NT2/D1 (cell line): ENCODE measurements at regions not wholly inside any gene's neighbourhood (a gene's known extent, or its start where the extent isn't known, plus 50 kb on each side); places are given as distances from the start of the nearest gene placed in this dataset.
"Not testable (repeated sequence)": the region's sequence is repeated elsewhere in the genome, so short reads cannot be mapped to it uniquely, and the experiment has no call there.

Experiments
- DNase-seq: peaks from one replicate; pipeline ENCODE4 v3.0.0-alpha.2; 2011; ENCODE audit warnings: low read depth, low spot score
- H3K27me3 ChIP-seq: 2 replicates; pipeline ENCODE4 v1.6.0; 2011; ENCODE audit warnings: mild to moderate bottlenecking; ENCODE audit not compliant: insufficient read length, insufficient read depth
- H3K36me3 ChIP-seq: 2 replicates; pipeline ENCODE4 v1.6.1; 2011; ENCODE audit warnings: mild to moderate bottlenecking, low read length, mixed read lengths; ENCODE audit not compliant: insufficient read depth, insufficient read length
- H3K4me1 ChIP-seq: 2 replicates; pipeline ENCODE4 v1.5.1; 2011; ENCODE audit not compliant: insufficient read depth, insufficient read length
- H3K4me3 ChIP-seq: 2 replicates; pipeline ENCODE4 v1.5.1; 2011; ENCODE audit warnings: low read depth; ENCODE audit not compliant: insufficient read length
- H3K9ac ChIP-seq: 2 replicates; pipeline ENCODE4 v1.6.0; 2011; ENCODE audit warnings: low read depth; ENCODE audit not compliant: insufficient read length
- H3K9me3 ChIP-seq: 2 replicates; pipeline ENCODE4 v1.5.1; 2011; ENCODE audit warnings: mild to moderate bottlenecking, low read length; ENCODE audit not compliant: insufficient read depth
- SUZ12 ChIP-seq: IDR thresholded peaks from 2 replicates; pipeline ENCODE4 v1.6.1; 2011; ENCODE audit not compliant: insufficient read length, insufficient read depth; ENCODE audit errors: extremely low read depth
- YY1 ChIP-seq: IDR thresholded peaks from 2 replicates; pipeline ENCODE4 v1.6.1; 2011; ENCODE audit not compliant: insufficient read length, insufficient read depth
- ZNF274 ChIP-seq: IDR thresholded peaks from 2 replicates; pipeline ENCODE4 v1.6.1; 2011; ENCODE audit warnings: mild to moderate bottlenecking, low read depth, low read length

DNA sequence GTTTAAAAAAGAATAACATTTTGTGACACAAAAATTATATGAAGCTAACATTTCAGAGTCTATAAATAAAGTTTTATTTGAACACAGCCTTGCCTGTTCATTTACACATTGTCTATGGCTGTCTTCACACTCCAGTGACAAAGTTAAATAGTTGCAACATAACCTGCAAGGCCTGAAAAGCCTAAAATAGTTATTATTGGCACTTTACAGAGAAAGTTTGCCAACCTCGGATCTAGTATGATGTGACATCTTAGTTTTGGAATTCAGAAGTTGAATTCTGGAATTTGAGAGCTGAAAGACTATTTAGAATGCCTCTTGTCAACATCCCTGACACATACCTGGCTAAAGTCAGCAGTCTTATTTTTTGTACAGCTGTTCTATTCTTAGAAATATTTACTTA lies 68.3 kb downstream of the DYRK2 start:
- H3K4me3 ChIP-seq = no peak overlapping the region
- no peak for DNase-seq
- H3K9ac ChIP-seq = no peak overlapping the region
- no peaks in the 10 kb centered on the region for H3K9me3 ChIP-seq
- TF ChIP-seq SUZ12 = no peak
- TF ChIP-seq YY1 = no peak
- H3K4me1 ChIP-seq = no peaks in the 10 kb centered on the region
- no peaks in the 10 kb centered on the region for H3K27me3 ChIP-seq
- H3K36me3 ChIP-seq = no peaks in the 10 kb centered on the region

DNA sequence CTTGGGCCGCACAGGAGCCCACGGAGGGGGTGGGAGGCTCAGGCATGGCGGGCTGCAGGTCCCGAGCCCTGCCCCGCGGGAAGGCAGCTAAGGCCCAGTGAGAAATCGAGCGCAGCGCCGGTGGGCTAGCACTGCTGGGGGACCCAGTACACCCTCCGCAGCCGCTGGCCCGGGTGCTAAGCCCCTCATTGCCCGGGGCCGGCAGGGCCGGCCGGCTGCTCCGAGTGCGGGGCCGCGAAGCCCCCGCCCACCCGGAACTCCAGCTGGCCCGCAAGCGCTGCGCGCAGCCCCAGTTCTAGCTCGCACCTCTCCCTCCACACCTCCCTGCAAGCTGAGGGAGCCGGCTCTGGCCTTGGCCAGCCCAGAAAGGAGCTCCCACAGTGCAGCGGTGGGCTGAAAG lies 70.8 kb downstream of the DYRK2 start:
- not testable (repeated sequence) for H3K4me1 ChIP-seq, H3K4me3 ChIP-seq, H3K9me3 ChIP-seq, DNase-seq, H3K9ac ChIP-seq, H3K36me3 ChIP-seq, H3K27me3 ChIP-seq

DNA sequence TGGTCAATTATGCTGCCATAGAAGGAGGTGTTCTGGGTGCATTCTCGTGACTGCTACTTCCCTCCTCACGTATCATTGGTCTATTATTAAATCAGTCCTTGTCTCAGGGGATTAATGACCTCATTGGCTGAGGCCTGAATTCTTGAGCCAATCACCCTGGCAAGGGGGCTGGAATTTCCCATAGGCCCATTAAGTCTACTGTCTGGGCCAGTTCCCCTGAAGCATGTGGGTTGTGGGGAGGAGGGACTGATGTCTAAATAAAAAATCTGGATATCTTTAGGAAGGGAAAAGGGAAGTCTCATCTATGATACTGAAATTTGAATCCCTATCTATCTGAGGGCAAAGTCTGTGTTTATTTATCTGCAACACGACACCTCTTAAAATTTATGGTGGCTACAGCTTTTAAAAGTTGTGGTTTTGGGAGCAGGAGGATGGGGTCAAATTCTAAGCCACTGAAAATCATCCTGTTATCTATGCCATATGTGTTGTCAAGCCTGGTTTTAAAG lies 71.9 kb downstream of the DYRK2 start:
- Histone ChIP-seq H3K27me3 (no peaks in the 10 kb centered on the region), H3K4me3 (no peak overlapping the region), H3K36me3 (no peaks in the 10 kb centered on the region), H3K4me1 (no peaks in the 10 kb centered on the region), H3K9me3 (peaks cover 9% of the 10 kb centered on the region), H3K9ac (no peak overlapping the region)
- no peak for TF ChIP-seq YY1
- no peak for TF ChIP-seq SUZ12
- TF ChIP-seq ZNF274 = no peak
- no peak for DNase-seq

DNA sequence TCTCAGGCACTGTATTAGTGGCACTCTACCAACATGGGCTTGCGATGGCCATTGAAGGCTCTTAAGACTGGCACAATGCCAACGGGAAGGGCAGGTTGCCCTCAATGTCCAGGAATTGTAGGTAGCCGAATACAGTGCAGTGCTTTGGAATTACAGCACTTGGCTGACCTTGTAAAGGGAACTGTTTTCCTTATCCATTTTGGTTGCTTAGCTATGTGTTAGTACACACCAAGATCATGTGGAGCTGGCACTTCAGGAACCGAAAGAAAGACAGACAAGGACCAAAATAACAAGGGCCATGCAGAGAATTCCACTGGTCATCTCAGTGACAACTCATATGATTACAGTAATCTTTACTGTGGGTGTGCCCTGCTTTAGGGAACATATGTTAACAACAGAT lies 72.7 kb downstream of the DYRK2 start:
- H3K36me3 ChIP-seq = no peaks in the 10 kb centered on the region
- H3K9ac ChIP-seq = no peak overlapping the region
- no peak overlapping the region for H3K4me3 ChIP-seq
- peaks cover 9% of the 10 kb centered on the region for H3K9me3 ChIP-seq
- H3K27me3 ChIP-seq = no peaks in the 10 kb centered on the region
- no peaks in the 10 kb centered on the region for H3K4me1 ChIP-seq
- no peak for DNase-seq
- no peak for TF ChIP-seq YY1
- no peak for TF ChIP-seq SUZ12
- no peak for TF ChIP-seq ZNF274

DNA sequence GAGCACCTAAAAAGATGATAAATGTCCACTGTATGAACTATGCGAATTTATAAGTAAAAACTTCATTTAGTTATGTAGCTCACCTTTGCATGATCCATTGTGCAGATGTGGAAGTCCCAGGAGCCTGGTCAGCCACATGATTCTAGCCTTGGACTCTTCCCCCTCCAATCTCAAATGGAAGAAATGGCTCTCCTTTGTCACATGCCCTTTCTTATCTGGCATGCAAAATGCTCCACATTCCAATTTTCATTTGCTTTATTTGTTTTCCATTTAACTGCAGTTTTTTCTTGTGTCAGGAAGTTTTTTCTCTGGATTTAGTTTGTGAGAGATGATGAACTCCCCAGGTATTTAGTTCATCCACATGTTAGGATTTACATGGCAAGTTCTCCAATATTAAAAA lies 73.8 kb downstream of the DYRK2 start:
- H3K4me1 ChIP-seq = no peaks in the 10 kb centered on the region
- no peak overlapping the region for H3K9ac ChIP-seq
- no peak for DNase-seq
- H3K36me3 ChIP-seq = no peaks in the 10 kb centered on the region
- no peaks in the 10 kb centered on the region for H3K27me3 ChIP-seq
- no peak overlapping the region for H3K4me3 ChIP-seq
- peaks cover 9% of the 10 kb centered on the region for H3K9me3 ChIP-seq
- TF ChIP-seq SUZ12 (no peak), YY1 (no peak), ZNF274 (no peak)

DNA sequence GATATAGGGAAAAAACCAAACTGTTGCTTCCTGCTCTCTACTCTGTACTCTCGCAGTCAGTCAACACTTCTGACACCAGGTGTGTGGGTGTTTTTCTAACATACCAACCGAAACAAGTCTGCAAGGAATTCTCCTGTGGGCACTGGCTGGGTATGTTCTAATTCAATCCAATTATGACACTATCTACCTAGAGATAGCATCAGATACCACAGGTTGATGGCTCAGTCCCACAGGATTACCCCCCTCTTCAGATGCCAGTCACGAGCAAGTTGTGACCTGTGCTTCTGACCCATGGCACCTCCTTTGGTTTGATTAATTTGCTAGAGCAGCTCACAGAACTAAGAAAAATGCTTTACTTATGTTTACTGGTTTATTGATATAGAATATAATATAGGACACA lies 78.3 kb downstream of the DYRK2 start:
- H3K4me1 ChIP-seq = no peaks in the 10 kb centered on the region
- H3K27me3 ChIP-seq = no peaks in the 10 kb centered on the region
- peaks cover 9% of the 10 kb centered on the region for H3K9me3 ChIP-seq
- H3K36me3 ChIP-seq = no peaks in the 10 kb centered on the region
- DNase-seq = no peak
- no peak overlapping the region for H3K4me3 ChIP-seq
- TF ChIP-seq SUZ12 (no peak), ZNF274 (no peak), YY1 (no peak)
- H3K9ac ChIP-seq = no peak overlapping the region

DNA sequence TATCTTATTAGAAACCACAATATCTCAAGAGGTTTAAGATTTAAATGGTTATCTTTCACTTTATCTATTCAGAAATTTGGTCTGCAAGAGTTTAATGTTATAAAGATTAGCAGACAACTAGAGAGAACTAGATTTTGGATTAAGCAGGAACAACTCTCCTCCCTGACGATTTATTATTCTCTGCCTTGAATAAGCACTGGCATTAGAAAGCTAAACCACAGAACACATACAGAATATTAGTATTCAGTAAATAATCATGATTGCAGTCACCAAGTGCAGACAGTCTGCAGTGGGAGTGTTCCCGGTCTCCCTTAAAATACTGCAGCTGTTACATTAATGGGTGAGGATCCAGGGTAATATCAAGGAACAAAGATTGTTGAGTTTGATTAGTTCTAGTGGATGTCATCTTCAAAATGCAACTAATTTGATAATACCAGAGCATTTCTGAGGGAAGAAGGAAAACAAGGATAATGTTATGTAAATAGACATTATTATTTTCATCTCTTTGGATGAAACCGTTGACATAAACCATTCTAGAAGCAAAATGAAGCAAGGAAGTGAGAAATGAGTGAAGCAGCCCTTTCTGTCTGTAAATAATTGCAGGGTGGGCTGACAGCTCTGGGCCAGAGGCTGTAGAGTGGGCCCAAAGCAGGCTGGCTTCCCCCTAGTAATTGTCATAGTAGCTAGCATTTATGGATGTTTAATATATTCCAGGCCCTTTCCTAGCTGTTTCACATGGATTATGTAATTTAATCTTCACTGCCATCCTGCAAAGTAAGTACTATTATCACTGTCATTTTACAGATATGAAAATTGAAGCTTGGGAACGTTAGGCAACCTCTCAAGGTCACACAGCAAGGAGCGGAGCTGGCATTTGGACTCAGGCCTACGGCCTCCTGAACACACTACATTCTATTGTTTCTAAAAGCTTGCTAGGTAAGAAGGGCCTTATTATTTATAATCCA lies 79.4 kb downstream of the DYRK2 start:
- no peak overlapping the region for H3K9ac ChIP-seq
- H3K27me3 ChIP-seq = no peaks in the 10 kb centered on the region
- no peaks in the 10 kb centered on the region for H3K36me3 ChIP-seq
- DNase-seq = no peak
- TF ChIP-seq ZNF274 (no peak), SUZ12 (no peak), YY1 (no peak)
- no peak overlapping the region for H3K4me3 ChIP-seq
- no peaks in the 10 kb centered on the region for H3K4me1 ChIP-seq
- peaks cover 6% of the 10 kb centered on the region for H3K9me3 ChIP-seq

DNA sequence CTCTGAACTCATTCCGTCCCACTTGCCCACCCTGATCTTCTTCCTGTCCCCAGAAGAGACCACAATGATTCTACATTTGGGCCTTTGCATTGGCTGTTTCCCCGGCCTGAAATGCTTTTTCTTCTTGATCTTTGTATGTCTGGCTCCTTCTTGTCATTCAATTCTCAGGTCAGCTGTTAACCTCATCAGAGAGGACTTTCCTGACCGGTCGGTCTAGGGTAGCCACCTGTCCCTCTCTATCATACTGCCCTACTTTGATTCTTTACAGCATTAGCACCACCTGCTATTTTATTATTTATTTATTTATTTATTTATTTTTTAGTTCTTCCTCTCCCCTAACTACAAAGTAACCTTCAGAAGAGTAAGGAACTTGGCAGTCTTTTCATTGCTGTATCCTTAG lies 84.3 kb downstream of the DYRK2 start:
- Histone ChIP-seq H3K4me1 (no peaks in the 10 kb centered on the region), H3K4me3 (no peak overlapping the region), H3K27me3 (no peaks in the 10 kb centered on the region), H3K36me3 (no peaks in the 10 kb centered on the region), H3K9ac (no peak overlapping the region), H3K9me3 (no peaks in the 10 kb centered on the region)
- TF ChIP-seq ZNF274 (no peak), YY1 (no peak), SUZ12 (no peak)
- DNase-seq = no peak
